ENCODE measurements at regions not wholly inside any gene's neighbourhood (a gene's known extent, or its start where the extent isn't known, plus 50 kb on each side); places are given as distances from the start of the nearest gene placed in this dataset.

- TF ChIP-seq, protein P1, sequence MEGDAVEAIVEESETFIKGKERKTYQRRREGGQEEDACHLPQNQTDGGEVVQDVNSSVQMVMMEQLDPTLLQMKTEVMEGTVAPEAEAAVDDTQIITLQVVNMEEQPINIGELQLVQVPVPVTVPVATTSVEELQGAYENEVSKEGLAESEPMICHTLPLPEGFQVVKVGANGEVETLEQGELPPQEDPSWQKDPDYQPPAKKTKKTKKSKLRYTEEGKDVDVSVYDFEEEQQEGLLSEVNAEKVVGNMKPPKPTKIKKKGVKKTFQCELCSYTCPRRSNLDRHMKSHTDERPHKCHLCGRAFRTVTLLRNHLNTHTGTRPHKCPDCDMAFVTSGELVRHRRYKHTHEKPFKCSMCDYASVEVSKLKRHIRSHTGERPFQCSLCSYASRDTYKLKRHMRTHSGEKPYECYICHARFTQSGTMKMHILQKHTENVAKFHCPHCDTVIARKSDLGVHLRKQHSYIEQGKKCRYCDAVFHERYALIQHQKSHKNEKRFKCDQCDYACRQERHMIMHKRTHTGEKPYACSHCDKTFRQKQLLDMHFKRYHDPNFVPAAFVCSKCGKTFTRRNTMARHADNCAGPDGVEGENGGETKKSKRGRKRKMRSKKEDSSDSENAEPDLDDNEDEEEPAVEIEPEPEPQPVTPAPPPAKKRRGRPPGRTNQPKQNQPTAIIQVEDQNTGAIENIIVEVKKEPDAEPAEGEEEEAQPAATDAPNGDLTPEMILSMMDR (IDR thresholded peaks at IDR 0.05; ENCODE audit: poor library complexity): no peak
- no peak for TF ChIP-seq EZH2phosphoT487 (IDR thresholded peaks at IDR 0.05; ENCODE audit: low read depth, severe bottlenecking, unreplicated experiment)
- no peak for TF ChIP-seq EZH2 (IDR thresholded peaks at IDR 0.05; ENCODE audit: borderline replicate concordance)
These were observed 296.0 kb upstream of the RNF32 start for GRCh38 chr7:156344595-156344994.

All from hepatocyte (in vitro differentiated cells).